ENCODE measurements at regions not wholly inside any gene's neighbourhood (a gene's known extent, or its start where the extent isn't known, plus 50 kb on each side); places are given as distances from the start of the nearest gene placed in this dataset.

DNA sequence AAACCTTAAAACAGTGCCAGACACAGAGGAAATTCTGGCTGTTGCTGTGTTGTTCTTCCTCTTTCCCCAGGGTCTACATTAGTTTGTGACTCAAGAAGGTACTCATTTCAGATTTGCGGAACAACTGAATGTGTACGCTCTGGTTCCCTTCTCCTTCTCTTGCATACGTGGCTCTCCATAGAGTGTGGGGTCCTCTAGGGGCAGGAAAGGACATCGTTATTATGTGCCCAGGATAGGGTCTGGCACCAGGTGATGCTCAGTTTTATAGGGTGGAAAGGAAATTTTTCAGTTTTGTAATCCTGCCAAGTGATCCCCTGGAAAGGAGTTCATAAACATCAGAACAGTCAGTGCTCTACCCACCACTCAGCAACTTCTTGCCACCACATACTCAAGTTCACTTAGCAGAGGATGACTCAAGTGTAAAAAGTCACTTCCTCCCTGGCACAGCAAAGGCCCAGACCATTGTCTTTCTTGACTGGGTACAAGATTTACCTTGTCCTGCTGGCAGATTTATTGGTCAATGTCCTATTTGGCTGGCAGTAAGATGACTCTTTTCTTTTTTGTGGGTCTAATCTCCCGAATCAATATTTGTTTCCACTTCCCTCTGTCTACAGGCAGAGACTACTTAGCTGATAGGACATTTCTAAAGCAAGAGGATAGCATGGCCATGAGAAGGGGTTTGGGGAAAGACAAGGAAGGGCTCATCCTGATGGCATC, 246.0 kb upstream of the TENM4 start:
- Histone ChIP-seq H3K4me3 (no peak overlapping the region), H3K36me3 (replicated peaks; ENCODE audit: insufficient read depth, low read depth) (no peaks in the 10 kb centered on the region), H4K20me1 (ENCODE audit: insufficient read depth, poor library complexity, severe bottlenecking) (no peaks in the 10 kb centered on the region), H3K4me1 (ENCODE audit: insufficient read depth) (no peaks in the 10 kb centered on the region), H3K9me3 (ENCODE audit: low read depth) (no peaks in the 10 kb centered on the region), H3K79me2 (no peaks in the 10 kb centered on the region), H3K27ac (no peak overlapping the region), H3K4me2 (no peak overlapping the region), H3K9me2 (replicated peaks; ENCODE audit: insufficient read depth) (no peaks in the 10 kb centered on the region), H2AFZ (no peak overlapping the region), H3K27me3 (no peaks in the 10 kb centered on the region)
- TF ChIP-seq, protein P1, sequence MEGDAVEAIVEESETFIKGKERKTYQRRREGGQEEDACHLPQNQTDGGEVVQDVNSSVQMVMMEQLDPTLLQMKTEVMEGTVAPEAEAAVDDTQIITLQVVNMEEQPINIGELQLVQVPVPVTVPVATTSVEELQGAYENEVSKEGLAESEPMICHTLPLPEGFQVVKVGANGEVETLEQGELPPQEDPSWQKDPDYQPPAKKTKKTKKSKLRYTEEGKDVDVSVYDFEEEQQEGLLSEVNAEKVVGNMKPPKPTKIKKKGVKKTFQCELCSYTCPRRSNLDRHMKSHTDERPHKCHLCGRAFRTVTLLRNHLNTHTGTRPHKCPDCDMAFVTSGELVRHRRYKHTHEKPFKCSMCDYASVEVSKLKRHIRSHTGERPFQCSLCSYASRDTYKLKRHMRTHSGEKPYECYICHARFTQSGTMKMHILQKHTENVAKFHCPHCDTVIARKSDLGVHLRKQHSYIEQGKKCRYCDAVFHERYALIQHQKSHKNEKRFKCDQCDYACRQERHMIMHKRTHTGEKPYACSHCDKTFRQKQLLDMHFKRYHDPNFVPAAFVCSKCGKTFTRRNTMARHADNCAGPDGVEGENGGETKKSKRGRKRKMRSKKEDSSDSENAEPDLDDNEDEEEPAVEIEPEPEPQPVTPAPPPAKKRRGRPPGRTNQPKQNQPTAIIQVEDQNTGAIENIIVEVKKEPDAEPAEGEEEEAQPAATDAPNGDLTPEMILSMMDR (IDR thresholded peaks at IDR 0.05; ENCODE audit: poor library complexity) = no peak
- TF ChIP-seq EZH2 (IDR thresholded peaks at IDR 0.05; ENCODE audit: borderline replicate concordance) = no peak
- no peak for TF ChIP-seq EZH2phosphoT487 (IDR thresholded peaks at IDR 0.05; ENCODE audit: low read depth, severe bottlenecking, unreplicated experiment)
- WGBS (ENCODE audit: low lambda C conversion rate, missing lambda C conversion rate) = 81% methylated on average over 5 of the region's 5 CpGs
- DNase-seq (ENCODE audit: low spot score) = no peak

DNA sequence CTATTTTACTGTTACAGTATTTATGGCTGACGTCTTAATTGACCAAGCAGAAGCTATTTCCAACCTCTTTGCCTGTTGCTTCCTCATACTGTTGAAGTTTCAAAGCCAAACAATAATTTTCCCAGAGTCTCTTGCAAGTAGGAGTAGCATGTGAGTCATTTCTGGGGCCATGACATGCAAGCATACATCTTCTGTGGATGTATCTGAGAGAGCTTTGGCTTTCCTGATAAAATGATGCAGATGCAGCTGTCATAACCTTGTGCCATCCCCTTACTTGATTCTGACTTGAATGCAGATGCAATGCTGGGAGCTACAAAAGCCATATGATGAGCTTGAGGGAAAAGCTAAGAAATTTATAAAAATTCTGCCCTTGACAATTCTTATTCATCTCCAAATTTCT, 243.1 kb upstream of the TENM4 start:
- Histone ChIP-seq H3K9me2 (replicated peaks; ENCODE audit: insufficient read depth) (no peaks in the 10 kb centered on the region), H3K4me2 (no peak overlapping the region), H3K36me3 (replicated peaks; ENCODE audit: insufficient read depth, low read depth) (no peaks in the 10 kb centered on the region), H3K27me3 (no peaks in the 10 kb centered on the region), H3K4me1 (ENCODE audit: insufficient read depth) (no peaks in the 10 kb centered on the region), H3K9me3 (ENCODE audit: low read depth) (no peaks in the 10 kb centered on the region), H3K79me2 (no peaks in the 10 kb centered on the region), H4K20me1 (ENCODE audit: insufficient read depth, poor library complexity, severe bottlenecking) (no peaks in the 10 kb centered on the region), H3K4me3 (no peak overlapping the region), H2AFZ (no peak overlapping the region), H3K27ac (no peak overlapping the region)
- TF ChIP-seq EZH2 (IDR thresholded peaks at IDR 0.05; ENCODE audit: borderline replicate concordance) (no peak), EZH2phosphoT487 (IDR thresholded peaks at IDR 0.05; ENCODE audit: low read depth, severe bottlenecking, unreplicated experiment) (no peak)
- TF ChIP-seq, protein P1 (IDR thresholded peaks at IDR 0.05; ENCODE audit: poor library complexity) = no peak
- no peak for DNase-seq (ENCODE audit: low spot score)
- WGBS (ENCODE audit: low lambda C conversion rate, missing lambda C conversion rate) = 90% methylated on average over 1 of the region's 1 CpG

DNA sequence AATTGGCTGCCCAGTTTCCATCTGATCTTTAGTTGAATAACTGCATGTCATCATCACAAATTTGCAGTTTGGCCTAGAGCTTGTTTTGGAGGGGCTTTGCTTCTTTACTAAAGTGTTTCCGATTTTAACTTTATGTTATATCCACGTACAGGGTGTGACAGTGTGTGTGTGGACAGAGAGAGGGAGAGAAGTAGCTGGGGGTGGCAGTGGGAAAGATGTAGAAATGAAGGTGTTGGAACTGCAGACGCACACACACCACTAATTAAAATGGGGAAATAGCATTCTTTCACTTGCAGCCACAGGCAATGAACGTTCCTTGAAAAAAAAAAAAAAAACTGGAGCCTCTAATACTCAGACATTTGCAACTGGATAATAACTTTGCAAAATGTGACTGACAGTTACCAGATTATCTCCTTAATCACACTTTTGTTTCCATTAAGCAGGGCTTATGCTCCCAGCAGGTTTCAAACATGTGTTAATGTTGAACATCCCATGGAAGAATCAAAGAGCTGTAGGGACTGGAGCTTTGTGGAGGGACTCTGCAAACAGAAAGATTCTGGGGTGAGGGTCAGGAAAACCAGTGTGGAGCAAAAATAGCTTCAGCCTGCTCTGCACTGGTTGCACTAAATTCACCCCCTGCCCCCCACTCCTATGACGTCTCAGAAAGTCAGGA, 238.1 kb upstream of the TENM4 start:
- Histone ChIP-seq H3K9me2 (replicated peaks; ENCODE audit: insufficient read depth) (no peaks in the 10 kb centered on the region), H2AFZ (no peak overlapping the region), H3K4me2 (no peak overlapping the region), H3K27me3 (no peaks in the 10 kb centered on the region), H3K27ac (no peak overlapping the region), H3K36me3 (replicated peaks; ENCODE audit: insufficient read depth, low read depth) (no peaks in the 10 kb centered on the region), H3K9me3 (ENCODE audit: low read depth) (no peaks in the 10 kb centered on the region), H3K79me2 (no peaks in the 10 kb centered on the region), H4K20me1 (ENCODE audit: insufficient read depth, poor library complexity, severe bottlenecking) (no peaks in the 10 kb centered on the region), H3K4me3 (no peak overlapping the region), H3K4me1 (ENCODE audit: insufficient read depth) (no peaks in the 10 kb centered on the region)
- DNase-seq (ENCODE audit: low spot score) = no peak
- WGBS (ENCODE audit: low lambda C conversion rate, missing lambda C conversion rate) = 44% methylated on average over 5 of the region's 5 CpGs
- TF ChIP-seq EZH2phosphoT487 (IDR thresholded peaks at IDR 0.05; ENCODE audit: low read depth, severe bottlenecking, unreplicated experiment) (no peak), EZH2 (IDR thresholded peaks at IDR 0.05; ENCODE audit: borderline replicate concordance) (no peak)
- TF ChIP-seq, protein P1 (IDR thresholded peaks at IDR 0.05; ENCODE audit: poor library complexity) = no peak
